Subcutaneous abdominal adipose tissue (tissue), 5 donors: ENCODE measurements at regions not wholly inside any gene's neighbourhood (a gene's known extent, or its start where the extent isn't known, plus 50 kb on each side); places are given as distances from the start of the nearest gene placed in this dataset.

ENCODE experiments used
- H3K27ac ChIP-seq: one replicate; pipeline ENCODE4 v1.7.0; 2013; ENCODE audit warnings: low read depth, mild to moderate bottlenecking, inconsistent platforms, low read length, moderate library complexity
- H3K27me3 ChIP-seq, 5 donors: one replicate each; pipeline ENCODE4 v1.7.0; 2013; ENCODE audit warnings: low read length in 5 of 5, inconsistent platforms in 1 of 5; ENCODE audit not compliant: control insufficient read depth in 5 of 5, insufficient read depth in 4 of 5
- H3K36me3 ChIP-seq, 5 donors: one replicate each; pipeline ENCODE4 v1.7.0; 2013; ENCODE audit warnings: low read length in 5 of 5; ENCODE audit not compliant: control insufficient read depth in 5 of 5, insufficient read depth in 5 of 5
- H3K4me1 ChIP-seq, 5 donors: one replicate each; pipeline ENCODE4 v1.7.0; 2013; ENCODE audit warnings: low read length in 5 of 5, mild to moderate bottlenecking in 3 of 5, moderate library complexity in 1 of 5; ENCODE audit not compliant: control insufficient read depth in 5 of 5, insufficient read depth in 5 of 5
- H3K4me3 ChIP-seq, 5 donors: one replicate each; pipeline ENCODE4 v1.7.0; 2013; ENCODE audit warnings: low read length in 5 of 5, low read depth in 1 of 5
- H3K9ac ChIP-seq, 5 donors: one replicate each; pipeline ENCODE4 v1.7.0; 2013; ENCODE audit warnings: low read length in 5 of 5, mild to moderate bottlenecking in 4 of 5, moderate library complexity in 3 of 5
- H3K9me3 ChIP-seq, 5 donors: one replicate each; pipeline ENCODE4 v1.7.0; 2013; ENCODE audit warnings: low read length in 5 of 5; ENCODE audit not compliant: control insufficient read depth in 5 of 5
- donor health status: healthy.
- donor health status: healthy.
- donor health status: healthy.
- donor health status: healthy.
- donor health status: healthy.

DNA sequence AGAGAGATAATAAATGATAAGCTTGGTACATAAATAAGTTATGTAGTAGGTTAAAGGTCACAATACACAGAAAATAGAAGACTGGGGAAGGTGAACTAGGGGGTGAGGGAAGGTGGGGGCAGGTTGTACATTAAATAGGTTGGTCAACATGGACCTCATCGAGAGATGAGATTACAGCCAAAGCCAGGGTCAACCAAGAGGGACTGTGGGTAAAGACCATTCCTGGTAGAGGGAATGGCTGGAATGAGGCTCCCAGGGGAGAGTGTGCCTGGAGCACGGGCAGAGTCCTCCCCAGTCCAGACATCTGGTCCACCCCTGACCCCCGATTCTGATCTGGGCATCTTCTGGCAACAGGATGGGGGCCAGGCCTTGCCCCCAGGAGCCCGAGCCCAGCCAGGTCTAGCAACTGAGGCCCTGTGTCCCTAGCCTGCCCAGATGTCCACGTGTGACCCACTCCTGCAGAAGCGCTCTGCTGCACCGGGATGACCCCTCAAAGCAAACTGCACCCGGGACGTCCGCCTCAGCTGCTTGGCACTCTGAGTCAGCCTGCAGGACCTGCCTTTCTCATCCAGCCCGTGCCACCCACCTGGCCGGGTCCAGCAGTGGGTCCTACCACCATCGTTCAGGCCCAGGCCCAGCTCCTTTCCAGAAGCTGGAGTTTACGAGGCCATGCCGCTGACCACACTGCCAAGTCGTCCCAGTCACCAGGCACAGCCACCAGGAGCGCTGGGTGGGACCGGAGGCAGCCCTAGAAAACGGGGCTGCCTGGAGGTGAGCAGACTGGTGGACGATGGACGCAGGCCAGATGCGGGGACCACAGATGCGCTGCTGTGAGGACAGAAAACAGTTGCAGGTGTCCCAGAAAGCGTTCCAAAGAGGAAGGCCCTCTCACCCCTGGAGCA, 56.2 kb upstream of the ID2 start:
- H3K4me1 ChIP-seq = no peaks in the 10 kb centered on the region
- H3K4me3 ChIP-seq = no peak overlapping the region
- H3K9me3 ChIP-seq = no peaks in the 10 kb centered on the region
- no peak overlapping the region for H3K9ac ChIP-seq
- H3K36me3 ChIP-seq = no peaks in the 10 kb centered on the region
- no peak overlapping the region for H3K27ac ChIP-seq
- no peaks in the 10 kb centered on the region for H3K27me3 ChIP-seq

DNA sequence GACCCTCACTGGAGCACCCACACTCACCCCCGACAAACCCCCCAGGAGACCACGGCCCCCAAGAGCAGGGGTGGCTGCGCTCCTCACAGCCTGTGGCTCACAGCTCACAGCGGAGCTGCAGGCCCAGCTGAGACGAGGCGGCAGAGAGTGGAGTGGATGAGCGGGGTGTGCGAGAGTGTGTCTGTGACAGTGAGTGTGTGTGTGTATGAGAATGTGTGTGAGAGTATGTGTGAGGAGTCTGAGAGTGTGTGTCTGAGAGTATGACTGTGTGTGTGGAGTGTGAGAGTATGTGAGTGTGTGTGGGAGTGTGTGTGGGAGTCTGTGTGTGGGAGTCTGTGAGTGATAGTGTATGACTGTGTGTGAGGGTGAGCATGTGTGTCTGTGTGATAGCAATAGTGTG, 55.3 kb upstream of the ID2 start:
- H3K36me3 ChIP-seq = no peaks in the 10 kb centered on the region
- H3K27ac ChIP-seq = no peak overlapping the region
- H3K27me3 ChIP-seq = no peaks in the 10 kb centered on the region
- H3K9me3 ChIP-seq = no peaks in the 10 kb centered on the region
- no peaks in the 10 kb centered on the region for H3K4me1 ChIP-seq
- no peak overlapping the region for H3K9ac ChIP-seq
- H3K4me3 ChIP-seq = no peak overlapping the region

DNA sequence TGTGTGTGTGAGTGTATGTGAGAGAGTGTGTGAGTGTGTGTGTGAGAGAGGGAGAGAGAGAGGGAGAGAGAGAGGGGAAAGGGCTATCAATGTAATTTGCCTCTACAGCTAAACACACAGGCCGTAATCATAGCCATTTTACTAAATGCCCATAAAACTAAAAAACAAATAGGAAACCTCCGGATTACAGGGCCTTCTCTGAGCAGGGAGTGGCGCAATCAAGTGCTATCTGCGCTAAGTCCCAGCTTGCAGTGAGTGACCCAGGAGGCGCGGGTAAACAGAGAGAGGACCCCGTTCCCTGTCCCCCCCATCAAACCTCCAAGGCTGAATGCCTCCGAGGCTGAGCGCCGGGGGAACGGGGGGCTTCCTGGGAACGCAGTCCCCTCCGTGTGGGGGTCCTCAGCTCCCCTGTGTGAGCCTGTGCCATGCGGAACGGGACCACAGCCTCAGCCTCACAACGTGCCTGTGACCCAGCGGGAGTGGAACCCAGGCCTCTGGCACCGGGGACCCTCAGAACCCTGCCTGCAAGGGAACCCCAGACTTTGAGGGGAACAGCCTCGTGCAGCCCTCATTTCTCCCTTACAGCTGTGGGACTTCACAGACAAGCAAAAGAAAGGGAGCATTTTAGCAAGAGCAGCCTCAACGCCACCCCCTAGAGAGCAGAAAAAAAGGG, 54.7 kb upstream of the ID2 start:
- Histone ChIP-seq H3K9ac (no peak overlapping the region), H3K9me3 (no peaks in the 10 kb centered on the region), H3K27ac (no peak overlapping the region), H3K36me3 (no peaks in the 10 kb centered on the region), H3K27me3 (no peaks in the 10 kb centered on the region), H3K4me3 (no peak overlapping the region), H3K4me1 (no peaks in the 10 kb centered on the region)

DNA sequence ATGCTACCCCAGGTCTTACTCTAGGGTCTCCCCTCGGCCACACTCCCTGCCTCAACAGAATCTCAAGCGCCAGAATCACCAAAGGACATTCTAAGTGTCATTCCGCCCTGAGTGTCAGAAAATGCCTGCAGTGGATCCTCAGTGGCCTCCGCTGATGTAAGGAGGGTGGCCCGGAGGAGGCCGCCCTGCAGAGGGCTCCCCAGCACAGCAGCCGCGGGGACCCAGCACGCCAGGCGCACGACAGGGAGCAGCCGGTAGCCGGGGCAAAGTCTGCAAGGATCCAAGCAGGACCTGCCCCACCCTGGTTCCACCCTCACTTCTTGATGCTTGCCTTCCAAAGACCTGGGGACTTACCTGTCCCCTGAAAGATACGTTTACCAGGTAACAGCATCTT, 54.2 kb upstream of the ID2 start:
- Histone ChIP-seq H3K27me3 (no peaks in the 10 kb centered on the region), H3K9me3 (no peaks in the 10 kb centered on the region), H3K36me3 (no peaks in the 10 kb centered on the region), H3K9ac (no peak overlapping the region), H3K4me1 (no peaks in the 10 kb centered on the region), H3K4me3 (no peak overlapping the region), H3K27ac (no peak overlapping the region)

DNA sequence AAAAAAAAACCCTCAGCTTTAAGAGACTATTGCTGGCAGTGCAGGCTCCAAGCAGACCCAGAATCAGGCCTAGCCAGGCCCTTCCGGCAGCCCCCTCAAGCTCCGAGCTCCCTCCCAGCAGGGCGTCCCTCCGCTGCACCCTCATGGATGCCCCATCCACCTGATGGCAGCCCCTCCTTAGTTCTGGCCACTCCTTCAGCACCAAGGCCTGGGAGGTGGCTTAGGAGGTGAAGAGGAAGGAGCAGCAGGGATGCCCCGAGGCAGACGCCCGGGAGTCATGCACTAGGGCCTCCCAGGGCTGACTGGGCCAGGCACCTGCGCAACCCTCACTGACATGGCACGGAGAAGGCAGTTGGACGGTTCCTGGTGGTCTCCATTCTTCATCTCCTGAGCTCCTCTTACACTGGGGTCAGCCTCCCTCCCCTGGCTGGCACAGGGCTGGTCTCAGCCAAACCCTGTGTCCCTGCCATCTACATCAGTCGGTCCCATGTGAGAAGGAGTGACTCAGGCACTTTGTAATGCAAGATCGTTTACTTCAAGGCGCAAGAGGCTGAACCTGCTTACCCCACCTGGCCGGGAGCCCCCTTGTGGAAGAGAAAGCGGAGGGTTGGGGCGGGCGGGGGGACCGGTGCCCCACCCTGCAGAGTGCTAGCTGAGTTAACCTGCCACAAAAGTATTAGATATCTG, 53.5 kb upstream of the ID2 start:
- Histone ChIP-seq H3K9ac (no peak overlapping the region), H3K4me1 (no peaks in the 10 kb centered on the region), H3K4me3 (no peak overlapping the region), H3K27ac (no peak overlapping the region), H3K36me3 (no peaks in the 10 kb centered on the region), H3K27me3 (no peaks in the 10 kb centered on the region), H3K9me3 (no peaks in the 10 kb centered on the region)

DNA sequence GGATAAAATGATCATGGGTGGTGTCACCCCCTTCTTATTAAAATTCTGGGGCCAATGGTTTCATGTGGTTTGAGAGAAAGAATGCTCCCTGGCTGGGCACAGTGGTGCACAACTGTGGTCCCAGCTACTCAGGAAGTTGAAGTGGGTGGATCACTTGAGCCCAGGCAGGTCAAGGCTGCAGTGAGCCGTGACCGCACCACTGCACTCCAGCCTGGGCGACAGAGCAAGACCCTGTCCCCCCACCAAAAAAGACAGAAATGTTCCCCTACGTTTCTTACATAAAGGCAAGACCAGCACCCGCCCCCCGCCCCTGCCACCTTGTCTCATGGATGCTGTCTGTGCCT, 53.0 kb upstream of the ID2 start:
- Histone ChIP-seq H3K27ac (no peak overlapping the region), H3K9me3 (no peaks in the 10 kb centered on the region), H3K4me3 (no peak overlapping the region), H3K27me3 (no peaks in the 10 kb centered on the region), H3K36me3 (no peaks in the 10 kb centered on the region), H3K9ac (no peak overlapping the region), H3K4me1 (no peaks in the 10 kb centered on the region)

DNA sequence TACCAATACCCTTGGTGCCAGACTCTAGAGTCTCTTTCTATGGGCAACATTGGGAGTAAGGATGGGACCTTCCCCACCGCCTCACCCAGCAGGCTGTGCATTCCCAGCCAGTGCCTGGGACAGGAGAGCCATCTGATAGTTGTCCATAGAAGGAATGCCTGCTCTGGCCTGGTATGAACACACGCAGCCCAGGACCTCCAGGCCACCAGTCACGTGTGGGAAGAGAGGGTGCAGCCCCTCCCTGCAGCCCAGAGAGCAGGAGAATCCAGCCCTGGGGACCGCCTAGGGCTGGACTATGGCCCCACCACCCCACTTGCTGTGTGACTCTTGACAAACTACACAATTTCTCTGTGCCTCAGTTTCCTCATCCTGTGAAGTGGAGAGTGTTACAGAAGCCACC, 52.5 kb upstream of the ID2 start:
- Histone ChIP-seq H3K4me1 (no peaks in the 10 kb centered on the region), H3K27me3 (no peaks in the 10 kb centered on the region), H3K9me3 (no peaks in the 10 kb centered on the region), H3K4me3 (no peak overlapping the region), H3K9ac (no peak overlapping the region), H3K27ac (no peak overlapping the region), H3K36me3 (no peaks in the 10 kb centered on the region)

DNA sequence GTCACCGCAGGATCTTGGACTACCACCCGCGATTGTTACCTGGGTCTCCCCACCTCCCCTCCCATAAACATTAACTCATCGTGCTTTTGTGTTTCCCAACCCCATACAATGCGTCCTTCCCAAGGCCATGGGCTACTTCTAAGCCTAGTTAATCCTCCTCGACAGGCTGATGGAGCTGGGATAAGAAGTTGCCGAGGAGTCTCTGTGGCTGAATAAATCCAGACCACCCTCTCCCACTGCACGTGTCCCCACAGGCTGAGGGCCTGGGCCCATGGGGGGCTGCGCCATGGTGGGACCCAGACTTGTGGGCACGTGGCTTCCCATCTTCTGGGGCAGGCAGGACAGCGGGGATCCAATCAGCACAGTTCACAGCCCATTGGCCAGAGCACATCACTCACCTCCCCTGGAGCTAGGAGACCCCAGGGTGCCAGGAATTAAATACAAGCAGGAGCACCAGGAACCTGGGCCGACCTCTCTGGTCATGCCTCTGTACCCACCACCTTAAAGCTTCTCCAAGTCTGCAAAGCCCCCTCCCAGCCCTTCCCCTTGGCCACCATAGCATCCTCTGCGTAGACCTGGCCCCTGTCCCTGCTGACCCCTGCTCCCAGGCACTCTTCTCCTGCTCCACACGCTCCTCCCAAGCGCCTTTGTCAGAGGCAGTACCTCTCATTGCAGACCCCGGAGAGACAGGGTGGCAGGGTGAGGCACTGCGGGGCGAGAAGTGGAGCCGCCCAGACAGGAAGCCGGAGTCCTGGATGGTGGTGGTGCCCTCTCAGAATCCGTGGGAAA, 51.0 kb upstream of the ID2 start:
- H3K9ac ChIP-seq = no peak overlapping the region
- H3K36me3 ChIP-seq = no peaks in the 10 kb centered on the region
- no peaks in the 10 kb centered on the region for H3K27me3 ChIP-seq
- H3K9me3 ChIP-seq = no peaks in the 10 kb centered on the region
- no peak overlapping the region for H3K27ac ChIP-seq
- H3K4me3 ChIP-seq = no peak overlapping the region
- no peaks in the 10 kb centered on the region for H3K4me1 ChIP-seq

DNA sequence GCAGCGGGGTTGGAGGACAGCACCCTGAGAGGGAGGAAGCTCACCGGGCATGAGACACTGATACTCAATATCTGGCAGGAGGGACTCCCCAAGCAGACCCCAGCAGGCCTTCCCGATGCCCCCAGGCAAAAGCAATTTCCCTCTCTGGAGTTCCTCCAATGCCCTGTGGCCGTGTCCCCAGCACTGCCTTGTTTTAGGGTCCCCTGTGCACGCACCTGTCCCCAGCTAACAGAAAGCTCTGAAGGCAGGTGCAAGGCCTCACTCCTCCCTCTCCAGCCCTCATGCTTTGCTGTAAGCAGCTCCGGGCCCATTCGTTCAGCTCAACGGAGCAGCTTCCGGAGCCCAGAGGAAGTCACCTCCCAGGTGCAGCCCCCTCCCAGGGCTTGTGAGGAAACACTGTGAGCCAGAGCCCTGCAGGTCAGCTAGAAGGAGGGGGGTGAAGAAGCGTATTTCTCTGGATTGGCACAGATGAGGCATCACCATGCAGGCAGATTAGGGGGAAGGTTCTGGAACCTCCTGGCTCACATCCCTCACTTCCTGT, 50.3 kb upstream of the ID2 start:
- Histone ChIP-seq H3K4me1 (no peaks in the 10 kb centered on the region), H3K27ac (no peak overlapping the region), H3K27me3 (no peaks in the 10 kb centered on the region), H3K4me3 (no peak overlapping the region), H3K36me3 (no peaks in the 10 kb centered on the region), H3K9ac (no peak overlapping the region), H3K9me3 (no peaks in the 10 kb centered on the region)
